Astrocyte of the cerebellum (primary cell): ENCODE measurements at regions not wholly inside any gene's neighbourhood (a gene's known extent, or its start where the extent isn't known, plus 50 kb on each side); places are given as distances from the start of the nearest gene placed in this dataset.

ENCODE experiments used
- DNase-seq: peaks from one replicate; pipeline ENCODE4 v3.0.0-alpha.2; 2011; ENCODE audit warnings: low read depth
- H3K4me3 ChIP-seq: 2 replicates; pipeline ENCODE4 v1.5.1; 2011; ENCODE audit warnings: mild to moderate bottlenecking, low read depth, low read length, moderate library complexity
- in situ Hi-C: cut with HindIII; loops from 2 replicates; pipeline ENCODE4 v1.10.0; 2017; ENCODE audit warnings: low sequenced_read_pairs
- TF ChIP-seq, protein P1 (sequence below): IDR thresholded peaks from 2 replicates; pipeline ENCODE4 v1.5.1; 2012; ENCODE audit warnings: low read length, low read depth, moderate library complexity, mild to moderate bottlenecking; ENCODE audit errors: missing control alignments

DNA sequence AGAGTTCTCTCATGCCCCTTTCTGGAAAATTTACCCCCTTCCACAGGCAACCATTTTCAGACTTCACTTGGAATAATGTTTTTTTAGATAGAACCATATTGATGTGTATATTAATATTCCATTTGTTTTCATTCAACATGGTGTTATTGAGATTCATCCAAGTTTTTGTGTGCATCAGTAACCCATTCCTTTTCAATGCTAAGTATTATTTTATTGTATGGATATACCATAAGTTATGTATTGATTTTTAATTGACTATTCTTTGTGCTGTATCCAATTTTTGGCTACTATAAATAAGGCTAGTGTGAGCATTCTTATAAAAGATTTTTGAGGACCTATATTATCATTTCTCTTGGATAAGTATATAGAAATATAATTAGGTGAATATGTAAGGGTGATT lies 1025.7 kb downstream of the GRM8 start:
- DNase-seq: no peak
- TF ChIP-seq, protein P1, sequence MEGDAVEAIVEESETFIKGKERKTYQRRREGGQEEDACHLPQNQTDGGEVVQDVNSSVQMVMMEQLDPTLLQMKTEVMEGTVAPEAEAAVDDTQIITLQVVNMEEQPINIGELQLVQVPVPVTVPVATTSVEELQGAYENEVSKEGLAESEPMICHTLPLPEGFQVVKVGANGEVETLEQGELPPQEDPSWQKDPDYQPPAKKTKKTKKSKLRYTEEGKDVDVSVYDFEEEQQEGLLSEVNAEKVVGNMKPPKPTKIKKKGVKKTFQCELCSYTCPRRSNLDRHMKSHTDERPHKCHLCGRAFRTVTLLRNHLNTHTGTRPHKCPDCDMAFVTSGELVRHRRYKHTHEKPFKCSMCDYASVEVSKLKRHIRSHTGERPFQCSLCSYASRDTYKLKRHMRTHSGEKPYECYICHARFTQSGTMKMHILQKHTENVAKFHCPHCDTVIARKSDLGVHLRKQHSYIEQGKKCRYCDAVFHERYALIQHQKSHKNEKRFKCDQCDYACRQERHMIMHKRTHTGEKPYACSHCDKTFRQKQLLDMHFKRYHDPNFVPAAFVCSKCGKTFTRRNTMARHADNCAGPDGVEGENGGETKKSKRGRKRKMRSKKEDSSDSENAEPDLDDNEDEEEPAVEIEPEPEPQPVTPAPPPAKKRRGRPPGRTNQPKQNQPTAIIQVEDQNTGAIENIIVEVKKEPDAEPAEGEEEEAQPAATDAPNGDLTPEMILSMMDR: no peak
- no peak overlapping the region for H3K4me3 ChIP-seq
- in situ Hi-C loops: no loop called here

DNA sequence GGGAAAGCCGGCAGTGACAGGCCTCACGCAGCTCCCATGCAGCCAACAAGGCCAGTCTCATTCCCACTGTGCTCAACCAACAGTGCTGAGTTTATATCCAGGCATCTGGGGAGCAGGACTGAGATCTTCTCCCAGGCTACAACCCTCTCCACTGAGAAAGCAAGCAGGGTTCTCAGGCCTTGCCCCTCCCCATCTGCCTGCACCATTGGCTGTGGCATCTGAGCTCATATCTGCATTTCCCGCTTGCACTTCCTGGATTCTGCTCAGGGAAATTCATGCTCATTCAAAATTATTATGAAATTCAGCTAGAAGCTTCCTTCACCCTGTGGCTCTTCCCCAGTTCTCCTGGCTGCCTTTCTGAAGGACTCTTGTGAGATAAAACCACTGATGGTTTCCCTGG lies 1029.0 kb downstream of the GRM8 start:
- TF ChIP-seq, protein P1: no peak
- no peak for DNase-seq
- no peak overlapping the region for H3K4me3 ChIP-seq
- in situ Hi-C loops: no loop called here

DNA sequence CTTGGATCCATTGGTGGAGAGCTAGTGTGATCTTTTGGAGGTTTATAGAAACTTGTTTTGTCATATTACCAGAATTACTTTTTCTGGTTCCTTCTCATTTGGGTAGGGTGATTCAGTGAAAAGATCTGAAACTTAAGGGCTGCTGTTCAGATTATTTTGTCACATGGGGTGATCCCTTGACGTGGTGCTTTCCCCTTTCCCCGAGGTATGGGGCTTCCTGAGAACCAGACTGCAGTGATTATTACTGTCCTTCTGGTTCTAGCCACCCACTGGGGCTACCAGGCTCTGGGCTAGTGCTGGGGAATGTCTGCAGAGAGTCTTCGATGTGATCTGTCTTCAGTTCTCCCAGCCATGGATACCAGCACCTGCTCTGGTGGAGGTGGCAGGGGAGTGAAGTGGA lies 1030.0 kb downstream of the GRM8 start:
- TF ChIP-seq, protein P1: no peak
- no peak for DNase-seq
- no peak overlapping the region for H3K4me3 ChIP-seq
- in situ Hi-C loops: no loop called here

DNA sequence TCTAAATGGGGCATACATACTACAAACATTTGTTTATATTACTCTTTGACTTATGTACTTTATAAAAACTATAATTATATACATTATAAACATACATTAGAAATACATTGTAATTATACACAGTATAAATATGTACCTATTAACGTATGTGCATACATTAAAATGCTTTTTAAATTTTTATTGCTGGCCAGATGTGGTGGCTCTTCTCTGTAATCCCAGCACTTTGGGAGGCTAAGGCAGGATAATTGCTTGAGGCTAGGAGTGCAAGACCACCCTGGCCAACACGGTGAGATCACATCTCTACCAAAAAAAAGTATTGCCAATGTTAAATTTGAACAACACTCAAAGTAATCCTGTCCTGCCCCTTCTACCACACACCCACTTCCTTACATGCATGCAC lies 1037.0 kb downstream of the GRM8 start:
- H3K4me3 ChIP-seq: no peak overlapping the region
- no peak for DNase-seq
- TF ChIP-seq, protein P1: no peak
- in situ Hi-C loops: no loop called here

DNA sequence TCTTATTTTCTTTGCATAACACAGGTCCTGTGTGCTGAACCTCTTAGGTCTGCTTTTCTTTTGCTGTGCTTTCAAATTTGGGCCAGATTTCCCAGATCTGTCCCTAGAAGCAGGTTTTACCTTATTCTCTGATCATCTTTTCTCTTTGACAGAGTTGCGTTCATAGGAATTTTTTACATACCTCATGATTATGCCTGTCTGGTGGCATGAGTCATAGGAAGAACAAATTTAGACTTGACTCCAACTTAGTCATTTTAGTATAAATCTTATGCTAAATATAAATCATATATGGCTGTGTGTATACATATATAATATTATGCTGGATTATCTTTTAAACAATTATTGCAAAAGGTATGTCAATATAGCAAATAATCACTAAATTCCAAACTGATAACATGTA lies 1038.9 kb downstream of the GRM8 start:
- H3K4me3 ChIP-seq: no peak overlapping the region
- in situ Hi-C loops: no loop called here
- TF ChIP-seq, protein P1: no peak
- DNase-seq: no peak

DNA sequence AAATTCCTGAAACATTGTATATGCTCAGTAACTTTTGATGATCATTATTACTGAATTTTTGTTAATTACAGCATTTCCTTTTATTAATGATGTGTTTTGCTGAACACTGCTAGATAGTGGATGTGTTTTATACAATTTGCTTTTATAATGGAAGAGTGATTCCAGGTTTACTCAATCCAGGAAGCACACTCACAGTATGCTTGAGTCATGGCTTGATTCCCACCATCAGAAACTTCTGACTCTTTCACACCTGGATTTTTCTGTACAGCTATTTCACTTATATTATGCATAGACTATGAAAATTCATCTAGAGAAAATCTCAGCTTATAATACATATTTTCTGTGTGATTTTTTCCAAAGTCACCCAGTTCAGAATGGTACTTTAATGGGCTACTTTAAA lies 1040.9 kb downstream of the GRM8 start:
- in situ Hi-C loops: no loop called here
- TF ChIP-seq, protein P1: no peak
- DNase-seq: no peak
- H3K4me3 ChIP-seq: no peak overlapping the region

DNA sequence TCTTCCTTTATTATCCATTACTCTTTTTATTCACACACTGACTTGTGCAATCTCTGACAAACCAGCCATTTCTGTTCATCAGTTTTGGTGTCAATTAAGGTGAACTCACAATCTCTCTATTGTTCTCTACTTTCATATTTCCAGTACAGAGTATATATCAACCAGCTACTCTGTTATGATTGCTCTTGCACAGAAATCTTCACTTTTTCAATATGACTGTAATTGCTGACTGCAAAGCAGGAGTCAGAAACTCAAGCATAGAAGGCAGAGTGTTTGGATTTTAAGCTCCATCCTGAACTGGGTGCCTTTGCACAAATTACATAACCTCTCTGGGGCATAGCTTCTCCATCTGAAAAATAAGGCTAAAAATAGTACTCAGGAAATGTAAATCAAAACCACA lies 1042.0 kb downstream of the GRM8 start:
- TF ChIP-seq, protein P1: no peak
- DNase-seq: no peak

More for the DNA sequence above, 1042.0 kb downstream of the GRM8 start:
- no peak overlapping the region for H3K4me3 ChIP-seq
- in situ Hi-C loops: no loop called here
